A673 (cell line): ENCODE measurements at regions not wholly inside any gene's neighbourhood (a gene's known extent, or its start where the extent isn't known, plus 50 kb on each side); places are given as distances from the start of the nearest gene placed in this dataset.

ENCODE experiments used
- BruUV-seq: library from RNA; stranded (reverse); fragments of 400-500 nt; replicated peaks from 2 replicates; lab custom pipeline; 2021; lab: Mats Ljungman, UMichigan
- CTCF ChIA-PET: fragments of 300-600 bp; sonication (Branson Sonifier 250); formaldehyde crosslinking; loops from one replicate; lab custom pipeline; 2022; ENCODE audit warnings: antibody characterized with exemption; lab: Charles Lee
- POLR2A ChIA-PET: fragments of 300-600 bp; sonication (Branson Sonifier 250); formaldehyde crosslinking; loops from one replicate; lab custom pipeline; 2022; ENCODE audit warnings: antibody characterized with exemption; ENCODE audit not compliant: low non-redundant PET; lab: Charles Lee
- DNase-seq: peaks from one replicate; pipeline ENCODE4 v3.0.0-alpha.2; 2015; ENCODE audit warnings: low spot score
- H3K27ac ChIP-seq: fragments of 200-600 bp; sonication (generic); 2 replicates; pipeline ENCODE4 v1.5.1; 2016; ENCODE audit warnings: mixed run types, low read depth, mild to moderate bottlenecking, mixed read lengths, antibody characterized with exemption, low read length; ENCODE audit not compliant: poor library complexity, severe bottlenecking
- H3K27me3 ChIP-seq: fragments of 200-600 bp; sonication (generic); replicated peaks from 2 replicates; pipeline ENCODE4 v1.6.1; 2017; ENCODE audit warnings: mixed run types, low read depth, mild to moderate bottlenecking, mixed read lengths, antibody characterized with exemption, low read length; ENCODE audit not compliant: insufficient read depth, poor library complexity
- H3K36me3 ChIP-seq: fragments of 200-600 bp; sonication (generic); 2 replicates; pipeline ENCODE4 v1.6.1; 2016; ENCODE audit warnings: mixed run types, mild to moderate bottlenecking, mixed read lengths, antibody characterized with exemption, low read length; ENCODE audit not compliant: insufficient read depth, poor library complexity, severe bottlenecking
- H3K4me1 ChIP-seq: fragments of 200-600 bp; sonication (generic); 2 replicates; pipeline ENCODE4 v1.6.1; 2017; ENCODE audit warnings: mixed run types, mild to moderate bottlenecking, mixed read lengths, antibody characterized with exemption, low read length; ENCODE audit not compliant: insufficient read depth, poor library complexity, severe bottlenecking
- H3K4me3 ChIP-seq: fragments of 200-600 bp; sonication (generic); 2 replicates; pipeline ENCODE4 v1.5.1; 2016; ENCODE audit warnings: low read depth, mixed run types, mild to moderate bottlenecking, mixed read lengths, low read length; ENCODE audit not compliant: poor library complexity, severe bottlenecking
- H3K9me3 ChIP-seq: fragments of 200-600 bp; sonication (generic); 2 replicates; pipeline ENCODE4 v1.6.1; 2016; ENCODE audit warnings: mixed run types, low read depth, mild to moderate bottlenecking, mixed read lengths, antibody characterized with exemption, low read length; ENCODE audit not compliant: poor library complexity, severe bottlenecking
- EZH2 ChIP-seq: fragments of 200-600 bp; sonication (generic); IDR thresholded peaks from 2 replicates; pipeline ENCODE4 v1.6.1; 2017; ENCODE audit warnings: borderline replicate concordance, low read depth, mild to moderate bottlenecking, mixed read lengths, antibody characterized with exemption, low read length; ENCODE audit not compliant: poor library complexity, severe bottlenecking
- intact Hi-C: fragments of 100-400 bp; cut with micrococcal nuclease; formaldehyde crosslinking; loops from one replicate; pipeline ENCODE4 v1.10.0; 2022; ENCODE audit not compliant: unreplicated experiment
- TF ChIP-seq, protein P1 (sequence below): fragments of 300-800, 200-600 bp; sonication (generic); conservative IDR thresholded peaks from 2 replicates; pipeline ENCODE4 v1.5.1; 2017; ENCODE audit warnings: low read depth, mild to moderate bottlenecking, antibody characterized with exemption, low read length, moderate library complexity, mixed read lengths

DNA sequence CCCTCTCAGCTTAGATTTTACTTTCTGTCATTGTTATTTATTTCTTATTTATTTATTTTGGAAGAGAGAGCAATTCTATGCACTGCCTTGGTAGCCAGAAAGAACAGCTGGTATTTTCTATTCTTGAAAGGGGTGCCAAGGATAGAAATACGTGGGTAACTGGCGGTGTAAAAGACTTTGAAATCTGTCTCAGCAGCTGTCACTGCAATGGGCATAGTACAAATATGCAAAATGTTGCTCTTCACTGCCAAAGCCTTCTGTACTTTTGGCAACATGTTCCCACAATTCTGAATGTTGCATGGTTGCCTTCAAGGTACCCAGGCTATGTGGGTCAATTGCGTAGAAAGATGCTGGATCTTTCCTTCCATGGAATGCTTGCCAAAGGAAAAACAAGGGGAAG lies 230.2 kb upstream of the EDIL3 start:
- CTCF ChIA-PET, result no interaction called here
- intact Hi-C loops, result no loop called here

DNA sequence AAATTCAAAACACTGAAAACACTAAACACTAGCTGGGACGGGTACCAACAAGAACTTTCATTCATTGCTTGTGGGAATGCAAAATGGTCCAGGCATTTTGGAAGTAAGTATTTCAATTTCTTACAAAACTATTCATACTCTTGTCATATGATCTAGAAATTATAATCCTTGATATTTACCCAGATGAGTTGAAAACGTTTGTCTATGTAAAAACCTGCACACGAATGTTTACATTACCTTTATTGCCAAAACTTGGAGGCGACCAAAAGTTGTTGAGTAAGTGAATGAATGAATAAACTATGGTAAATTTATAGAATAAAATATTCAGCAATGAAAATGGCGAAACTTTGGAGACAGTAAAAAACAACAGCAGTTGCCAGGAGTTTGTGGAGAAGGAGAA lies 222.1 kb upstream of the EDIL3 start:
- H3K4me3 ChIP-seq, result no peak overlapping the region
- no TSS peak for BruUV-seq
- no peak for DNase-seq
- H3K4me1 ChIP-seq, result no peaks in the 10 kb centered on the region
- H3K27me3 ChIP-seq, result no peaks in the 10 kb centered on the region
- ChIA-PET CTCF (no interaction called here), POLR2A (no interaction called here)
- H3K36me3 ChIP-seq, result no peaks in the 10 kb centered on the region
- no peak overlapping the region for H3K27ac ChIP-seq
- intact Hi-C loops, result no loop called here
- TF ChIP-seq, protein P1, sequence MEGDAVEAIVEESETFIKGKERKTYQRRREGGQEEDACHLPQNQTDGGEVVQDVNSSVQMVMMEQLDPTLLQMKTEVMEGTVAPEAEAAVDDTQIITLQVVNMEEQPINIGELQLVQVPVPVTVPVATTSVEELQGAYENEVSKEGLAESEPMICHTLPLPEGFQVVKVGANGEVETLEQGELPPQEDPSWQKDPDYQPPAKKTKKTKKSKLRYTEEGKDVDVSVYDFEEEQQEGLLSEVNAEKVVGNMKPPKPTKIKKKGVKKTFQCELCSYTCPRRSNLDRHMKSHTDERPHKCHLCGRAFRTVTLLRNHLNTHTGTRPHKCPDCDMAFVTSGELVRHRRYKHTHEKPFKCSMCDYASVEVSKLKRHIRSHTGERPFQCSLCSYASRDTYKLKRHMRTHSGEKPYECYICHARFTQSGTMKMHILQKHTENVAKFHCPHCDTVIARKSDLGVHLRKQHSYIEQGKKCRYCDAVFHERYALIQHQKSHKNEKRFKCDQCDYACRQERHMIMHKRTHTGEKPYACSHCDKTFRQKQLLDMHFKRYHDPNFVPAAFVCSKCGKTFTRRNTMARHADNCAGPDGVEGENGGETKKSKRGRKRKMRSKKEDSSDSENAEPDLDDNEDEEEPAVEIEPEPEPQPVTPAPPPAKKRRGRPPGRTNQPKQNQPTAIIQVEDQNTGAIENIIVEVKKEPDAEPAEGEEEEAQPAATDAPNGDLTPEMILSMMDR, result no peak
- TF ChIP-seq EZH2, result no peak
- no peaks in the 10 kb centered on the region for H3K9me3 ChIP-seq

More for the DNA sequence above, 230.2 kb upstream of the EDIL3 start:
- Histone ChIP-seq H3K36me3 (no peaks in the 10 kb centered on the region), H3K9me3 (no peaks in the 10 kb centered on the region), H3K27me3 (no peaks in the 10 kb centered on the region), H3K4me3 (no peak overlapping the region), H3K27ac (no peak overlapping the region), H3K4me1 (no peaks in the 10 kb centered on the region)
- DNase-seq, result no peak
- no peak for TF ChIP-seq EZH2
- TF ChIP-seq, protein P1, result no peak
- no TSS peak for BruUV-seq
- POLR2A ChIA-PET, result no interaction called here

DNA sequence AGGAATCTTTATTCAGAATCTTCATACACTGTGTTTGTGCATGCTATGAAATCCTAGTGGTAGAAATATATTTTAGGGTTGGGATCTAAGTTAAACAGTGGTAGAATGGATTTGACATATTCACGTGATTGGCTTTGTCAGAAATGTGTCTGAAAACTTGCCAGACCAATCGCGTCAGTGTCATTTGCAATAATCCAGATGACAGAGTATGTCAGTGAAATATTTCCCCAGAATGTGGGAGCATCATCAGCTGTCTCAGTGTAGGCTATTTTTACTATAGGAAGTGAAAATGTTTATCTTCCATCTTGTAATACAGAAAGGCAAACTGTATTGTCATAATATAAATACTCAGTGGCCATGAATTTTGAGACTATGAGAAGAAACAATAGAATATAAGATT lies 220.6 kb upstream of the EDIL3 start:
- no TSS peak for BruUV-seq
- Histone ChIP-seq H3K36me3 (no peaks in the 10 kb centered on the region), H3K4me3 (no peak overlapping the region), H3K4me1 (no peaks in the 10 kb centered on the region), H3K9me3 (no peaks in the 10 kb centered on the region), H3K27ac (no peak overlapping the region), H3K27me3 (no peaks in the 10 kb centered on the region)
- ChIA-PET CTCF (no interaction called here), POLR2A (no interaction called here)
- intact Hi-C loops, result no loop called here
- TF ChIP-seq, protein P1, result no peak
- TF ChIP-seq EZH2, result no peak
- no peak for DNase-seq
